PC-9 (cell line): ENCODE measurements at regions not wholly inside any gene's neighbourhood (a gene's known extent, or its start where the extent isn't known, plus 50 kb on each side); places are given as distances from the start of the nearest gene placed in this dataset.

ENCODE experiments used
- BruUV-seq: library from RNA; stranded (reverse); fragments of 400-500 nt; replicated peaks from 2 replicates; lab custom pipeline; 2021; lab: Mats Ljungman, UMichigan
- CTCF ChIA-PET: fragments of 300-600 bp; sonication (Branson Sonifier 250); formaldehyde crosslinking; loops from one replicate; lab custom pipeline; 2022; ENCODE audit warnings: antibody characterized with exemption; lab: Charles Lee
- POLR2A ChIA-PET: fragments of 300-600 bp; sonication (Branson Sonifier 250); formaldehyde crosslinking; loops from one replicate; lab custom pipeline; 2022; ENCODE audit warnings: antibody characterized with exemption; ENCODE audit not compliant: unreplicated experiment; lab: Charles Lee
- DNase-seq, 2 experiments: peaks; one replicate each; pipeline versions ENCODE4 v3.0.0 to v3.0.0-alpha.2; 2015 to 2022; ENCODE audit warnings: mixed read lengths in 1 of 2
- H2AFZ ChIP-seq: fragments of 200-600 bp; sonication (generic); 2 replicates; pipeline ENCODE4 v1.8.1; 2017; ENCODE audit warnings: antibody characterized with exemption
- H3F3A ChIP-seq: fragments of 200-600 bp; sonication (generic); 2 replicates; pipeline ENCODE4 v1.8.1; 2017; ENCODE audit warnings: antibody characterized with exemption, mild to moderate bottlenecking, low read depth; ENCODE audit not compliant: insufficient read depth
- H3K27ac ChIP-seq: fragments of 200-600 bp; sonication (generic); 2 replicates; pipeline ENCODE4 v1.6.1; 2016; ENCODE audit warnings: mixed run types
- H3K27me3 ChIP-seq: fragments of 200-600 bp; sonication (generic); 2 replicates; pipeline ENCODE4 v1.6.1; 2016; ENCODE audit warnings: low read depth, mixed run types; ENCODE audit not compliant: insufficient read depth
- H3K36me3 ChIP-seq: fragments of 200-600 bp; sonication (generic); 2 replicates; pipeline ENCODE4 v1.6.1; 2016; ENCODE audit warnings: low read depth, mixed run types
- H3K4me1 ChIP-seq: fragments of 200-600 bp; sonication (generic); replicated peaks from 2 replicates; pipeline ENCODE4 v1.6.1; 2016; ENCODE audit warnings: mixed run types; ENCODE audit not compliant: insufficient read depth
- H3K4me2 ChIP-seq: fragments of 200-600 bp; sonication (generic); 2 replicates; pipeline ENCODE4 v1.6.1; 2017; ENCODE audit warnings: mixed run types
- H3K4me3 ChIP-seq: fragments of 200-600 bp; sonication (generic); 2 replicates; pipeline ENCODE4 v1.6.1; 2016; ENCODE audit warnings: mixed run types
- H3K79me2 ChIP-seq: fragments of 200-600 bp; sonication (generic); 2 replicates; pipeline ENCODE4 v1.6.1; 2017; ENCODE audit warnings: low read depth, mixed run types
- H3K9me2 ChIP-seq: fragments of 200-600 bp; sonication (generic); 2 replicates; pipeline ENCODE4 v1.8.1; 2017; ENCODE audit warnings: mild to moderate bottlenecking; ENCODE audit not compliant: insufficient read depth
- H3K9me3 ChIP-seq: fragments of 200-600 bp; sonication (generic); 2 replicates; pipeline ENCODE4 v1.8.1; 2016; ENCODE audit warnings: low read depth; ENCODE audit not compliant: insufficient read depth
- H4K20me1 ChIP-seq: fragments of 200-600 bp; sonication (generic); 2 replicates; pipeline ENCODE4 v1.8.1; 2017; ENCODE audit not compliant: insufficient read depth
- CTCF ChIP-seq: fragments of 200-600 bp; sonication (generic); conservative IDR thresholded peaks from 2 replicates; pipeline ENCODE4 v1.6.1; 2017; ENCODE audit warnings: mixed run types, antibody characterized with exemption, mild to moderate bottlenecking, moderate library complexity
- EZH2 ChIP-seq: fragments of 200-600 bp; sonication (generic); IDR thresholded peaks from 2 replicates; pipeline ENCODE4 v1.8.0; 2017; ENCODE audit warnings: antibody characterized with exemption, low read depth
- intact Hi-C: fragments of 100-400 bp; cut with micrococcal nuclease; formaldehyde crosslinking; loops from one replicate; pipeline ENCODE4 v1.10.0; 2022; ENCODE audit not compliant: unreplicated experiment

- intact Hi-C loops: no loop called here
- no peaks in the 10 kb centered on the region for H3K4me1 ChIP-seq
- no peaks in the 10 kb centered on the region for H4K20me1 ChIP-seq
- no peak overlapping the region for H3K4me3 ChIP-seq
- ChIA-PET CTCF (no interaction called here), POLR2A (no interaction called here)
- DNase-seq: no peak
- TF ChIP-seq EZH2 (no peak), CTCF (no peak)
- no peaks in the 10 kb centered on the region for H3K27me3 ChIP-seq
- H3K36me3 ChIP-seq: no peaks in the 10 kb centered on the region
- H3K9me3 ChIP-seq: no peaks in the 10 kb centered on the region
- H3K4me2 ChIP-seq: no peak overlapping the region
- H3K9me2 ChIP-seq: no peaks in the 10 kb centered on the region
- no TSS peak for BruUV-seq
- H3F3A ChIP-seq: no peaks in the 10 kb centered on the region
- no peaks in the 10 kb centered on the region for H3K79me2 ChIP-seq
- H3K27ac ChIP-seq: no peak overlapping the region
- no peak overlapping the region for H2AFZ ChIP-seq
Measured at GRCh38 chr18:40157120-40157519, 1797.9 kb upstream of the PIK3C3 start.

GRCh38 chr18:40152859-40153258 is 1802.2 kb upstream of the PIK3C3 start:
- Histone ChIP-seq H3F3A (no peaks in the 10 kb centered on the region), H3K79me2 (no peaks in the 10 kb centered on the region), H3K9me2 (no peaks in the 10 kb centered on the region), H3K27me3 (no peaks in the 10 kb centered on the region), H4K20me1 (no peaks in the 10 kb centered on the region), H3K9me3 (no peaks in the 10 kb centered on the region), H3K36me3 (no peaks in the 10 kb centered on the region), H3K4me1 (no peaks in the 10 kb centered on the region), H3K4me3 (no peak overlapping the region), H3K27ac (no peak overlapping the region), H3K4me2 (no peak overlapping the region), H2AFZ (no peak overlapping the region)
- TF ChIP-seq EZH2: no peak
- TF ChIP-seq CTCF: no peak
- POLR2A ChIA-PET: no interaction called here
- CTCF ChIA-PET: no interaction called here
- intact Hi-C loops: no loop called here
- no TSS peak for BruUV-seq
- DNase-seq: no peak

- CTCF ChIA-PET: no interaction called here
- BruUV-seq: no TSS peak
Measured at GRCh38 chr18:40148960-40149359, 1806.1 kb upstream of the PIK3C3 start.

More at GRCh38 chr18:40148960-40149359, 1806.1 kb upstream of the PIK3C3 start:
- H3K4me1 ChIP-seq: no peaks in the 10 kb centered on the region
- no peaks in the 10 kb centered on the region for H3F3A ChIP-seq
- no peak overlapping the region for H3K4me2 ChIP-seq
- TF ChIP-seq EZH2 (no peak), CTCF (no peak)
- H3K4me3 ChIP-seq: no peak overlapping the region
- intact Hi-C loops: no loop called here
- H3K36me3 ChIP-seq: no peaks in the 10 kb centered on the region
- no peaks in the 10 kb centered on the region for H3K27me3 ChIP-seq
- POLR2A ChIA-PET: no interaction called here
- H3K27ac ChIP-seq: no peak overlapping the region
- no peaks in the 10 kb centered on the region for H4K20me1 ChIP-seq
- H3K9me3 ChIP-seq: no peaks in the 10 kb centered on the region
- H3K9me2 ChIP-seq: no peaks in the 10 kb centered on the region
- H2AFZ ChIP-seq: no peak overlapping the region
- no peaks in the 10 kb centered on the region for H3K79me2 ChIP-seq
- no peak for DNase-seq
